ENCODE measurements at regions not wholly inside any gene's neighbourhood (a gene's known extent, or its start where the extent isn't known, plus 50 kb on each side); places are given as distances from the start of the nearest gene placed in this dataset.

DNA sequence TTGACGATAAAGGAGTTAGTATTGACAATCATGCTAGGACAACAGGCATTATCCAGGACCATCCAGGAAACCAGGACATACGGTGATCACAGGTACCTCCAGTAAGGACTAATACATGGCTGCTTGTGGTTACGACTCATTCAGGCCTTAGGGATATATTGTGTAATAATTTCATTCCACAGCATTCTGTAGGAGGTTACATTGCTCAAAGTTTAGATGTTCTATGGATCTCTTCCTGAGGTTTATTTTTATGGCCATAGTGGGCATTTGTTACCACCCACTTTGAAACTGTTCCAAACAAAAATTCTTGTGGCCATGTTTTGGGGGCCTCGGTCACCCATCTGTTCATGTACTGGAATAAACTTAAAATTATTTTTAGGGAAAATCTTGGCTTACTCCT, 431.6 kb downstream of the METTL4 start:
- TF ChIP-seq, protein P1, sequence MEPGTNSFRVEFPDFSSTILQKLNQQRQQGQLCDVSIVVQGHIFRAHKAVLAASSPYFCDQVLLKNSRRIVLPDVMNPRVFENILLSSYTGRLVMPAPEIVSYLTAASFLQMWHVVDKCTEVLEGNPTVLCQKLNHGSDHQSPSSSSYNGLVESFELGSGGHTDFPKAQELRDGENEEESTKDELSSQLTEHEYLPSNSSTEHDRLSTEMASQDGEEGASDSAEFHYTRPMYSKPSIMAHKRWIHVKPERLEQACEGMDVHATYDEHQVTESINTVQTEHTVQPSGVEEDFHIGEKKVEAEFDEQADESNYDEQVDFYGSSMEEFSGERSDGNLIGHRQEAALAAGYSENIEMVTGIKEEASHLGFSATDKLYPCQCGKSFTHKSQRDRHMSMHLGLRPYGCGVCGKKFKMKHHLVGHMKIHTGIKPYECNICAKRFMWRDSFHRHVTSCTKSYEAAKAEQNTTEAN (CRISPR knock-in tag; IDR thresholded peaks at IDR 0.05) = no peak
- TF ChIP-seq, protein P2, sequence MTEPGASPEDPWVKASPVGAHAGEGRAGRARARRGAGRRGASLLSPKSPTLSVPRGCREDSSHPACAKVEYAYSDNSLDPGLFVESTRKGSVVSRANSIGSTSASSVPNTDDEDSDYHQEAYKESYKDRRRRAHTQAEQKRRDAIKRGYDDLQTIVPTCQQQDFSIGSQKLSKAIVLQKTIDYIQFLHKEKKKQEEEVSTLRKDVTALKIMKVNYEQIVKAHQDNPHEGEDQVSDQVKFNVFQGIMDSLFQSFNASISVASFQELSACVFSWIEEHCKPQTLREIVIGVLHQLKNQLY (CRISPR knock-in tag; IDR thresholded peaks at IDR 0.05) = no peak
- no peak for TF ChIP-seq ATF1 (CRISPR knock-in tag; IDR thresholded peaks at IDR 0.05)

All from WTC11 (cell line).